PFSK-1 (cell line): ENCODE measurements at regions not wholly inside any gene's neighbourhood (a gene's known extent, or its start where the extent isn't known, plus 50 kb on each side); places are given as distances from the start of the nearest gene placed in this dataset.

ENCODE experiments used
- FOXP2 ChIP-seq: optimal IDR thresholded peaks from 2 replicates; pipeline ENCODE3; 2011; ENCODE audit warnings: borderline replicate concordance, control low read depth, inconsistent platforms; ENCODE audit not compliant: insufficient read depth; ENCODE audit errors: extremely low read length, extremely low read depth
- POLR2AphosphoS5 ChIP-seq: IDR thresholded peaks from 2 replicates; pipeline ENCODE4 v1.6.1; 2012; ENCODE audit warnings: low read depth, mild to moderate bottlenecking, control low read depth, low read length, moderate library complexity
- REST ChIP-seq, 2 experiments: IDR thresholded peaks; 2 replicates each; pipeline versions ENCODE4 v1.6.1 to v1.8.0; 2011 to 2012; ENCODE audit warnings: low read depth in 2 of 2, low read length in 2 of 2, control low read depth in 1 of 2, inconsistent platforms in 1 of 2, mild to moderate bottlenecking in 1 of 2, moderate library complexity in 1 of 2; ENCODE audit not compliant: insufficient read depth in 1 of 2
- SIN3A ChIP-seq: IDR thresholded peaks from 2 replicates; pipeline ENCODE4 v1.6.1; 2012; ENCODE audit warnings: mild to moderate bottlenecking, low read length, moderate library complexity, borderline replicate concordance; ENCODE audit not compliant: insufficient read depth
- TAF1 ChIP-seq: IDR thresholded peaks from 2 replicates; pipeline ENCODE4 v1.6.1; 2012; ENCODE audit warnings: low read length, control low read depth, borderline replicate concordance; ENCODE audit not compliant: insufficient read depth

GRCh38 chr14:97978341-97978740 lies 1181.2 kb downstream of the VRK1 start:
- TF ChIP-seq TAF1: no peak

DNA sequence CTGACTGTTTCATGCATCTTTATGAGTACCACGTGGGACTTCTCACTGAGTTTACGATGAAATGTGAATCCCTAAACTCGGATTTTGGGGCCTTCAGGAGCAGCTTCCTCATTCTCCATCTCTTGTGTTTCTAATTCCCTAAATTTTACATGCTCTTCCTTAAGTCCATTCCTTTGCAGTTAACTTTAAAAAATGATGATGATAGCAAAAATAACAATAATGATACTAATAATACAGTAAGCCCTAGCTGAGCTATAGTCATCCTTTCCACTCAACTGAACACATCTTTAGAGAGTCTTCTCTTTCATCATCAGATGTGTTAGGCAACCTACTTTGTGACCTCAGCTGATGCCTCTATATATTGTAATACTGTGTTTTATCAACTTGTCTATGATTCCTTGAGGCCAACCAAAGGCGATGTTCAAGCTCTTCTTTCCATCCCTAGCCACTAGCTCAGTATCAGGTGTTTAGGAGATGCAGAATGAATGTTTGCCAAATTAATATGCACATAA lies 1196.4 kb downstream of the VRK1 start:
- TF ChIP-seq SIN3A: no peak
- TF ChIP-seq REST (IDR thresholded peaks at IDR 0.05; ENCODE audit: insufficient read depth in 1 of 2, low read depth in 2 of 2, low read length in 2 of 2): no peak
- TF ChIP-seq FOXP2: no peak
- TF ChIP-seq POLR2AphosphoS5: no peak

- TF ChIP-seq SIN3A (no peak), TAF1 (no peak), POLR2AphosphoS5 (no peak), FOXP2 (no peak), REST (IDR thresholded peaks at IDR 0.05; ENCODE audit: insufficient read depth in 1 of 2, low read depth in 2 of 2, low read length in 2 of 2) (no peak)
Measured at GRCh38 chr14:97994020-97994531, 1196.9 kb downstream of the VRK1 start.

DNA sequence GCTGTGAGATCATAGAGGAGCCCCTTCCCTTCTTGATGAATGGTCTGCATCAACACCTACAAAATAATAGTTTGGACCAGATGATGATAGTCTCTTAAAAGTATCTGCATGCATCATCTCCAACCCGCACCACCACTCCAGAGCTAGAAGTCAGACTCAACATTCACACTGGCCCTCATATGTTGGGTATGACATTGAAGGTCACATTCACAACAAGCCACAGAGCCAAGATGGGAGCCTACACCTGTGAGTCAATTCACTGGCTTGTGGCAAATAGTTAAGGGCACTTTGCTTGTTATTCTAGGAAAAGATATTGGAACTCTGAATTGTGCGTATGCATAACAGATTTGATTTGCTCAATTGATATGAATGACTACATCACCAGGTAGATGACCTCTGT lies 1197.9 kb downstream of the VRK1 start:
- TF ChIP-seq REST (IDR thresholded peaks at IDR 0.05; ENCODE audit: insufficient read depth in 1 of 2, low read depth in 2 of 2, low read length in 2 of 2): no peak
- no peak for TF ChIP-seq FOXP2
- no peak for TF ChIP-seq SIN3A
- TF ChIP-seq TAF1: no peak
- no peak for TF ChIP-seq POLR2AphosphoS5

- TF ChIP-seq SIN3A (no peak), POLR2AphosphoS5 (no peak), REST (IDR thresholded peaks at IDR 0.05; ENCODE audit: insufficient read depth in 1 of 2, low read depth in 2 of 2, low read length in 2 of 2) (no peak), FOXP2 (no peak), TAF1 (no peak)
Measured at GRCh38 chr14:97995531-97995930, 1198.3 kb downstream of the VRK1 start.
